ENCODE measurements at regions not wholly inside any gene's neighbourhood (a gene's known extent, or its start where the extent isn't known, plus 50 kb on each side); places are given as distances from the start of the nearest gene placed in this dataset.
A peak's percentile ranks its signal among the peaks of the same experiment; 100 is the strongest.

- TF ChIP-seq EZH2 (IDR thresholded peaks at IDR 0.05; ENCODE audit: low read depth) (no peak), CTCF (conservative IDR thresholded peaks at IDR 0.05) (no peak)
- no peaks in the 10 kb centered on the region for H4K20me1 ChIP-seq (ENCODE audit: insufficient read depth)
- intact Hi-C loops (cut with micrococcal nuclease; ENCODE audit: unreplicated experiment), result loop anchor here (10.0 kb wide), 1 partner anchor 528 kb away; no protein-coding TSS in a partner anchor
- H3K4me2 ChIP-seq, result no peak overlapping the region
- no peaks in the 10 kb centered on the region for H3K36me3 ChIP-seq (ENCODE audit: low read depth)
- ChIA-PET CTCF (no interaction called here), POLR2A (ENCODE audit: unreplicated experiment) (no interaction called here)
- H2AFZ ChIP-seq, result no peak overlapping the region
- H3K4me3 ChIP-seq, result no peak overlapping the region
- DNase-seq, result no peak
- no peaks in the 10 kb centered on the region for H3K27me3 ChIP-seq (ENCODE audit: insufficient read depth, low read depth)
- H3K27ac ChIP-seq, result no peak overlapping the region
- no peaks in the 10 kb centered on the region for H3K4me1 ChIP-seq (replicated peaks; ENCODE audit: insufficient read depth)
- H3F3A ChIP-seq (ENCODE audit: insufficient read depth, low read depth), result no peaks in the 10 kb centered on the region
- BruUV-seq (replicated peaks), result no TSS peak
- H3K79me2 ChIP-seq (ENCODE audit: low read depth), result no peaks in the 10 kb centered on the region
- H3K9me3 ChIP-seq (ENCODE audit: insufficient read depth, low read depth), result no peaks in the 10 kb centered on the region
- H3K9me2 ChIP-seq (ENCODE audit: insufficient read depth), result no peaks in the 10 kb centered on the region
Observed at GRCh38 chr12:102302553-102302952, 104.9 kb upstream of the PMCH start.

- Histone ChIP-seq H3K27me3 (ENCODE audit: insufficient read depth, low read depth) (no peaks in the 10 kb centered on the region), H4K20me1 (ENCODE audit: insufficient read depth) (no peaks in the 10 kb centered on the region), H3F3A (ENCODE audit: insufficient read depth, low read depth) (no peaks in the 10 kb centered on the region), H3K9me2 (ENCODE audit: insufficient read depth) (no peaks in the 10 kb centered on the region), H3K36me3 (ENCODE audit: low read depth) (no peaks in the 10 kb centered on the region), H3K79me2 (ENCODE audit: low read depth) (no peaks in the 10 kb centered on the region), H3K27ac (no peak overlapping the region), H3K4me1 (replicated peaks; ENCODE audit: insufficient read depth) (no peaks in the 10 kb centered on the region), H3K4me3 (no peak overlapping the region), H3K4me2 (no peak overlapping the region), H2AFZ (no peak overlapping the region), H3K9me3 (ENCODE audit: insufficient read depth, low read depth) (no peaks in the 10 kb centered on the region)
- ChIA-PET POLR2A (ENCODE audit: unreplicated experiment) (no interaction called here), CTCF (no interaction called here)
- intact Hi-C loops (cut with micrococcal nuclease; ENCODE audit: unreplicated experiment), result loop anchor here (1.0 to 10.0 kb wide), 2 partner anchors 439 to 527 kb away; no protein-coding TSS in a partner anchor
- no TSS peak for BruUV-seq (replicated peaks)
- TF ChIP-seq CTCF (conservative IDR thresholded peaks at IDR 0.05) (no peak), EZH2 (IDR thresholded peaks at IDR 0.05; ENCODE audit: low read depth) (no peak)
- DNase-seq, result no peak
Observed at GRCh38 chr12:102301547-102301946, 103.9 kb upstream of the PMCH start.

GRCh38 chr12:102300824-102301461 lies 103.3 kb upstream of the PMCH start:
- Histone ChIP-seq H3K79me2 (ENCODE audit: low read depth) (no peaks in the 10 kb centered on the region), H3K36me3 (ENCODE audit: low read depth) (no peaks in the 10 kb centered on the region), H3K4me3 (no peak overlapping the region), H3F3A (ENCODE audit: insufficient read depth, low read depth) (no peaks in the 10 kb centered on the region), H3K4me1 (replicated peaks; ENCODE audit: insufficient read depth) (no peaks in the 10 kb centered on the region), H3K9me2 (ENCODE audit: insufficient read depth) (no peaks in the 10 kb centered on the region; the same call in 1 of the 2 replicates), H3K27ac (no peak overlapping the region), H3K27me3 (ENCODE audit: insufficient read depth, low read depth) (no peaks in the 10 kb centered on the region), H2AFZ (no peak overlapping the region), H4K20me1 (ENCODE audit: insufficient read depth) (no peaks in the 10 kb centered on the region), H3K9me3 (ENCODE audit: insufficient read depth, low read depth) (no peaks in the 10 kb centered on the region), H3K4me2 (no peak overlapping the region)
- peak in 1 of 2 experiments; percentile 45 for DNase-seq
- no peak for TF ChIP-seq EZH2 (IDR thresholded peaks at IDR 0.05; ENCODE audit: low read depth)
- peak; percentile 60 for TF ChIP-seq CTCF (conservative IDR thresholded peaks at IDR 0.05)
- intact Hi-C loops (cut with micrococcal nuclease; ENCODE audit: unreplicated experiment), result loop anchor here (1.0 to 10.0 kb wide), 2 partner anchors 439 to 526 kb away; no protein-coding TSS in a partner anchor
- no TSS peak for BruUV-seq (replicated peaks)
- CTCF ChIA-PET, result no interaction called here
- POLR2A ChIA-PET (ENCODE audit: unreplicated experiment), result no interaction called here
